ENCODE measurements at regions not wholly inside any gene's neighbourhood (a gene's known extent, or its start where the extent isn't known, plus 50 kb on each side); places are given as distances from the start of the nearest gene placed in this dataset.

GRCh38 chr16:80305410-80305809 is 235.4 kb upstream of the DYNLRB2 start:
- ChIA-PET CTCF (interaction anchor here (2.4 kb wide), 1 partner anchor 13 kb away, joined by 6 read pairs; no protein-coding TSS in a partner anchor), POLR2A (no interaction called here)
- Histone ChIP-seq H3K4me3 (ENCODE audit: low read depth, low read length) (no peak overlapping the region), H3K36me3 (ENCODE audit: control insufficient read depth, insufficient read depth, low read length) (no peaks in the 10 kb centered on the region), H3K27me3 (ENCODE audit: control insufficient read depth, insufficient read depth, low read length) (no peaks in the 10 kb centered on the region)
- no peak for DNase-seq (ENCODE audit: low read depth)
- TF ChIP-seq CTCF (IDR thresholded peaks at IDR 0.05; ENCODE audit: insufficient read depth, low read depth, low read length): no peak

GRCh38 chr16:80303691-80304090 is 237.1 kb upstream of the DYNLRB2 start:
- Histone ChIP-seq H3K27me3 (ENCODE audit: control insufficient read depth, insufficient read depth, low read length) (no peaks in the 10 kb centered on the region), H3K36me3 (ENCODE audit: control insufficient read depth, insufficient read depth, low read length) (no peaks in the 10 kb centered on the region), H3K4me3 (ENCODE audit: low read depth, low read length) (no peak overlapping the region)
- TF ChIP-seq CTCF (IDR thresholded peaks at IDR 0.05; ENCODE audit: insufficient read depth, low read depth, low read length): no peak
- POLR2A ChIA-PET: no interaction called here
- DNase-seq (ENCODE audit: low read depth): no peak
- CTCF ChIA-PET: no interaction called here

GRCh38 chr16:80300876-80301275 is 239.9 kb upstream of the DYNLRB2 start:
- ChIA-PET CTCF (interaction anchor here (0.5 to 0.7 kb wide), 2 partner anchors 54 to 699 kb away, joined by 3 to 7 read pairs; no protein-coding TSS in a partner anchor), POLR2A (no interaction called here)
- H3K4me3 ChIP-seq (ENCODE audit: low read depth, low read length): no peak overlapping the region
- TF ChIP-seq CTCF (IDR thresholded peaks at IDR 0.05; ENCODE audit: insufficient read depth, low read depth, low read length): no peak
- no peaks in the 10 kb centered on the region for H3K27me3 ChIP-seq (ENCODE audit: control insufficient read depth, insufficient read depth, low read length)
- DNase-seq (ENCODE audit: low read depth): peak; percentile 74
- no peaks in the 10 kb centered on the region for H3K36me3 ChIP-seq (ENCODE audit: control insufficient read depth, insufficient read depth, low read length)

- H3K27me3 ChIP-seq (ENCODE audit: control insufficient read depth, insufficient read depth, low read length): no peaks in the 10 kb centered on the region
- ChIA-PET CTCF (interaction anchor here (0.5 to 0.7 kb wide), 3 partner anchors 54 to 698 kb away, joined by 3 to 7 read pairs (median 3); no protein-coding TSS in a partner anchor), POLR2A (no interaction called here)
- no peaks in the 10 kb centered on the region for H3K36me3 ChIP-seq (ENCODE audit: control insufficient read depth, insufficient read depth, low read length)
- no peak overlapping the region for H3K4me3 ChIP-seq (ENCODE audit: low read depth, low read length)
- no peak for DNase-seq (ENCODE audit: low read depth)
- no peak for TF ChIP-seq CTCF (IDR thresholded peaks at IDR 0.05; ENCODE audit: insufficient read depth, low read depth, low read length)
These were observed 240.3 kb upstream of the DYNLRB2 start for GRCh38 chr16:80300456-80300855.

GRCh38 chr16:80299416-80299815 is 241.4 kb upstream of the DYNLRB2 start:
- Histone ChIP-seq H3K4me3 (ENCODE audit: low read depth, low read length) (no peak overlapping the region), H3K27me3 (ENCODE audit: control insufficient read depth, insufficient read depth, low read length) (no peaks in the 10 kb centered on the region), H3K36me3 (ENCODE audit: control insufficient read depth, insufficient read depth, low read length) (no peaks in the 10 kb centered on the region)
- POLR2A ChIA-PET: no interaction called here
- no peak for TF ChIP-seq CTCF (IDR thresholded peaks at IDR 0.05; ENCODE audit: insufficient read depth, low read depth, low read length)
- CTCF ChIA-PET: no interaction called here
- no peak for DNase-seq (ENCODE audit: low read depth)

Data from BJ (cell line).